OCI-LY1 (cell line): ENCODE measurements at regions not wholly inside any gene's neighbourhood (a gene's known extent, or its start where the extent isn't known, plus 50 kb on each side); places are given as distances from the start of the nearest gene placed in this dataset.

Experiments
- EZH2 ChIP-seq: fragments of 200-600 bp; sonication (generic), shearing (Covaris generic); IDR thresholded peaks from 2 replicates; pipeline ENCODE4 v1.8.0; 2017; ENCODE audit warnings: borderline replicate concordance, mixed run types, mild to moderate bottlenecking, antibody characterized with exemption, low read length, moderate library complexity, mixed read lengths
- TF ChIP-seq, protein P1 (sequence below): fragments of 200-600 bp; sonication (generic), shearing (Covaris generic); IDR thresholded peaks from 2 replicates; pipeline ENCODE4 v1.5.1; 2017; ENCODE audit warnings: mild to moderate bottlenecking, antibody characterized with exemption, low read length, moderate library complexity, mixed read lengths

DNA sequence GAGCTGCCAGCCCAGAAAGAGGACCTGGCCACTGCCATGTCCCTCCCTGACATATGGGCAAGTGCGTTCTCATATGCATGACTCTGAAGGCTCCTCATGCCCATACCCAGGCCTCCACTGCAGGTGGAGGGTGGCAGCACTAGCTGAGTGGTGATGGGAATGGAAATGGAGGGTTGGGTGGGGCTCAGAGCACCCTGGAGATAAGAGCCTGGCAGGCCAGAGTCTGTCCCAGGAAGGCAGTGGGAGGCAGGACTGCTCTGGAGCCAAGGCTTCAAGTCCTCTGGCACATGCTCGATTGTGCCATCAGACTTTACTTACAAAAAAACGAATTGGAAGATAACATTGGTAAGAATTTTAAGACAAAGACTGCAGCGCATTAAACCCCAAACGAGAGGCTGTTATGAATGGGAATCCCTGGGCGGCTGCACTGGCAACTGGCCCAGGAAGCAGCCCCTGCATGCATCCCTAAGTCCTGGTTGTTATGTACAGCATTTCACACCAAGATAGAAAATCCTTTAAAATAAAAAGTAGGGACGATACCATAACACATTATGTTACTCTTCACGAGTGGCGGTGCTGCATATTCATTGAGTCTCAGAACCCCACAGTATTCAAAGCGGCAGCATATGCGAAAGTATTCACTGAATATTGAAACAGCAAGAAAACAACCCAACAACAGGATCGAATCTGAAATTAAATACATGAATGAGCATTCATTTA lies 81.7 kb upstream of the FAM98A start:
- TF ChIP-seq, protein P1, sequence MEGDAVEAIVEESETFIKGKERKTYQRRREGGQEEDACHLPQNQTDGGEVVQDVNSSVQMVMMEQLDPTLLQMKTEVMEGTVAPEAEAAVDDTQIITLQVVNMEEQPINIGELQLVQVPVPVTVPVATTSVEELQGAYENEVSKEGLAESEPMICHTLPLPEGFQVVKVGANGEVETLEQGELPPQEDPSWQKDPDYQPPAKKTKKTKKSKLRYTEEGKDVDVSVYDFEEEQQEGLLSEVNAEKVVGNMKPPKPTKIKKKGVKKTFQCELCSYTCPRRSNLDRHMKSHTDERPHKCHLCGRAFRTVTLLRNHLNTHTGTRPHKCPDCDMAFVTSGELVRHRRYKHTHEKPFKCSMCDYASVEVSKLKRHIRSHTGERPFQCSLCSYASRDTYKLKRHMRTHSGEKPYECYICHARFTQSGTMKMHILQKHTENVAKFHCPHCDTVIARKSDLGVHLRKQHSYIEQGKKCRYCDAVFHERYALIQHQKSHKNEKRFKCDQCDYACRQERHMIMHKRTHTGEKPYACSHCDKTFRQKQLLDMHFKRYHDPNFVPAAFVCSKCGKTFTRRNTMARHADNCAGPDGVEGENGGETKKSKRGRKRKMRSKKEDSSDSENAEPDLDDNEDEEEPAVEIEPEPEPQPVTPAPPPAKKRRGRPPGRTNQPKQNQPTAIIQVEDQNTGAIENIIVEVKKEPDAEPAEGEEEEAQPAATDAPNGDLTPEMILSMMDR, result no peak
- TF ChIP-seq EZH2, result no peak
